HL-60 (cell line): ENCODE measurements at regions not wholly inside any gene's neighbourhood (a gene's known extent, or its start where the extent isn't known, plus 50 kb on each side); places are given as distances from the start of the nearest gene placed in this dataset.

Experiments used
- DNase-seq, 2 experiments: peaks; one replicate each; pipeline ENCODE4 v3.0.0-alpha.2; 2010 to 2020; ENCODE audit warnings: low read depth in 1 of 2, low spot score in 1 of 2
- H3K27ac ChIP-seq: fragments of 250-450 bp; sonication (Bioruptor Pico); replicated peaks from 2 replicates; pipeline ENCODE4 v1.5.1; 2020; ENCODE audit warnings: mild to moderate bottlenecking, moderate library complexity
- H3K27me3 ChIP-seq: fragments of 250-450 bp; sonication (Bioruptor Pico); 2 replicates; pipeline ENCODE4 v1.5.1; 2021; ENCODE audit warnings: mild to moderate bottlenecking, moderate library complexity; ENCODE audit not compliant: insufficient read depth, poor library complexity, severe bottlenecking
- H3K4me3 ChIP-seq: replicated peaks from 2 replicates; pipeline ENCODE4 v1.5.1; 2011; ENCODE audit warnings: mild to moderate bottlenecking, control low read depth, low read length; ENCODE audit not compliant: insufficient read depth
- CTCF ChIP-seq: IDR thresholded peaks from one replicate; pipeline ENCODE4 v1.5.1; 2011; ENCODE audit warnings: low read length, control low read depth, inconsistent platforms; ENCODE audit not compliant: insufficient read depth
- GABPA ChIP-seq: IDR thresholded peaks from 2 replicates; pipeline ENCODE4 v1.6.1; 2012; ENCODE audit warnings: low read depth
- POLR2AphosphoS5 ChIP-seq: IDR thresholded peaks from 2 replicates; pipeline ENCODE4 v1.6.1; 2012; ENCODE audit warnings: low read depth
- SPI1 ChIP-seq: IDR thresholded peaks from 2 replicates; pipeline ENCODE4 v1.6.1; 2012; ENCODE audit warnings: low read depth, mild to moderate bottlenecking, borderline replicate concordance
- TF ChIP-seq, protein P1 (sequence below): IDR thresholded peaks from 2 replicates; pipeline ENCODE4 v1.6.1; 2012; ENCODE audit warnings: low read depth; ENCODE audit not compliant: insufficient replicate concordance

DNA sequence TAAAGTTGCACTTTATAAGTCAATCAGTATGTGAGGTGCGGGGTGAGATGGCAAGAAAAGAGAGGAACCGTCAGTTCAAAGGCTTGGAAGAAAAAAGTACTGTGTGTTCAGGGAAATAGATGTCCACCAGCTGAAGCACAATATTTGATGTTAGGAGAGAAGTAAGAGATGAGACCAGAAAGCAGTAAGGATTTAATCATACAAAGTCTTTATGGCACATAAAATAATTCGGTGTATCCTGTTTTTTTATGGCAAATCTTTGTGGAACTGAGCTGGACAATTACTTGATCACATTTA, 197.2 kb downstream of the FAXC start:
- no peak for TF ChIP-seq SPI1
- TF ChIP-seq CTCF, result no peak
- TF ChIP-seq, protein P1, sequence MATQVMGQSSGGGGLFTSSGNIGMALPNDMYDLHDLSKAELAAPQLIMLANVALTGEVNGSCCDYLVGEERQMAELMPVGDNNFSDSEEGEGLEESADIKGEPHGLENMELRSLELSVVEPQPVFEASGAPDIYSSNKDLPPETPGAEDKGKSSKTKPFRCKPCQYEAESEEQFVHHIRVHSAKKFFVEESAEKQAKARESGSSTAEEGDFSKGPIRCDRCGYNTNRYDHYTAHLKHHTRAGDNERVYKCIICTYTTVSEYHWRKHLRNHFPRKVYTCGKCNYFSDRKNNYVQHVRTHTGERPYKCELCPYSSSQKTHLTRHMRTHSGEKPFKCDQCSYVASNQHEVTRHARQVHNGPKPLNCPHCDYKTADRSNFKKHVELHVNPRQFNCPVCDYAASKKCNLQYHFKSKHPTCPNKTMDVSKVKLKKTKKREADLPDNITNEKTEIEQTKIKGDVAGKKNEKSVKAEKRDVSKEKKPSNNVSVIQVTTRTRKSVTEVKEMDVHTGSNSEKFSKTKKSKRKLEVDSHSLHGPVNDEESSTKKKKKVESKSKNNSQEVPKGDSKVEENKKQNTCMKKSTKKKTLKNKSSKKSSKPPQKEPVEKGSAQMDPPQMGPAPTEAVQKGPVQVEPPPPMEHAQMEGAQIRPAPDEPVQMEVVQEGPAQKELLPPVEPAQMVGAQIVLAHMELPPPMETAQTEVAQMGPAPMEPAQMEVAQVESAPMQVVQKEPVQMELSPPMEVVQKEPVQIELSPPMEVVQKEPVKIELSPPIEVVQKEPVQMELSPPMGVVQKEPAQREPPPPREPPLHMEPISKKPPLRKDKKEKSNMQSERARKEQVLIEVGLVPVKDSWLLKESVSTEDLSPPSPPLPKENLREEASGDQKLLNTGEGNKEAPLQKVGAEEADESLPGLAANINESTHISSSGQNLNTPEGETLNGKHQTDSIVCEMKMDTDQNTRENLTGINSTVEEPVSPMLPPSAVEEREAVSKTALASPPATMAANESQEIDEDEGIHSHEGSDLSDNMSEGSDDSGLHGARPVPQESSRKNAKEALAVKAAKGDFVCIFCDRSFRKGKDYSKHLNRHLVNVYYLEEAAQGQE, result no peak
- TF ChIP-seq POLR2AphosphoS5, result no peak
- no peak for TF ChIP-seq GABPA
- no peak overlapping the region for H3K27ac ChIP-seq
- DNase-seq, result no peak
- H3K27me3 ChIP-seq, result no peaks in the 10 kb centered on the region
- H3K4me3 ChIP-seq, result no peak overlapping the region

GRCh38 chr6:99151634-99152346, 197.7 kb downstream of the FAXC start:
- no peak overlapping the region for H3K4me3 ChIP-seq
- no peak overlapping the region for H3K27ac ChIP-seq
- DNase-seq, result peak in 1 of 2 experiments; percentile 39
- no peaks in the 10 kb centered on the region for H3K27me3 ChIP-seq
- TF ChIP-seq, protein P1, result no peak
- no peak for TF ChIP-seq POLR2AphosphoS5
- peak; percentile 44; the same call in 1 of the 2 replicates for TF ChIP-seq SPI1
- no peak for TF ChIP-seq GABPA
- peak; percentile 64 for TF ChIP-seq CTCF

DNA sequence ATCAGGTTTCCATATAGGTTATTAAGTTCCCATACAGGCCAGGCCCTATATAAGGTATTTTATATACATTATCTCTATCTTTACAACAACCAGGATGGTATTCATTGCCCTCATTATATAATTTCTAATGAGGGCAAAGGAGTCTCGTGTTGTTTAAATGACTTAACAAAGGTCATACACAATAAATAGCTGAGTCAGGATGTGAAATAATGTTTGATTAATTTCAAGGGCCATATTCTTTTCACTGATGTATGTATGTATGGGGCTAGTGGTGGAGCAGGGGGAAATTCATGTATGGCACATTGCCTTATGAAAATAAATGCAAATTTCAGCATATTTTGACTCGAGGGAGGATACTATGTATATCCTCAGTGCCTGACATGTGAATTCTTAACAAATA, 200.7 kb downstream of the FAXC start:
- no peak for DNase-seq
- Histone ChIP-seq H3K4me3 (no peak overlapping the region), H3K27ac (no peak overlapping the region), H3K27me3 (no peaks in the 10 kb centered on the region)
- no peak for TF ChIP-seq POLR2AphosphoS5

GRCh38 chr6:99148111-99148510, 200.4 kb upstream of the FBXL4 start:
- Histone ChIP-seq H3K27me3 (no peaks in the 10 kb centered on the region), H3K4me3 (no peak overlapping the region), H3K27ac (no peak overlapping the region)
- no peak for TF ChIP-seq CTCF
- DNase-seq, result no peak
